ENCODE measurements at regions not wholly inside any gene's neighbourhood (a gene's known extent, or its start where the extent isn't known, plus 50 kb on each side); places are given as distances from the start of the nearest gene placed in this dataset.
"Not testable (repeated sequence)": the region's sequence is repeated elsewhere in the genome, so short reads cannot be mapped to it uniquely, and the experiment has no call there.

DNA sequence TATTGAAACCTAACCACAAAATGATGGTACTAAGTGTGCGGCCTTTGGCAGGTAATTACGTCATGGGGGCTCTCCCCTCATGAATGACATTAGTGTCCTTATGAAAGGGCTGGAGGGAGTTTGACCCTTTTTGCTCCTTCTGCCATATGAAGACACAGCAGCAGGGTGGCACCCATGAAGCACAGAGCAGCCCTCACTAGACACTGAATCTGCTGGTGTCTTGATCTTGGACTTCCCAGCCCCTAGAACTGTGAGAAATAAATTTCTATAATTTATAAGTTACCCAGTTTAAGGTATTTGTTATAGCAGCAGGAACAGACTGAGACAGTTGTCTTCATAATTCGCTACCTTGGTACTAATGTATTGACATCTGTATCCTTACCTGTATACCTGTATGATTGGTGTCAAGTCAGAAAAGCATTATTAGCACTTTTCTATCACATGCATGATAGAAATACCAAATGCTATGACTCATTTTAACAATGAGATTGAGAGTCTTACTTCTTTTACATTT, 80.4 kb downstream of the GCNT4 start:
- Histone ChIP-seq H4K20me1 (ENCODE audit: insufficient read depth) (no peaks in the 10 kb centered on the region), H3K4me2 (ENCODE audit: unreplicated experiment) (no peak overlapping the region), H2AFZ (no peak overlapping the region), H3K9me3 (ENCODE audit: low read depth) (no peaks in the 10 kb centered on the region), H3K4me3 (no peak overlapping the region), H3K27me3 (replicated peaks; ENCODE audit: insufficient read depth) (no peaks in the 10 kb centered on the region), H3K4me1 (ENCODE audit: insufficient read depth) (no peaks in the 10 kb centered on the region), H3K36me3 (ENCODE audit: low read depth) (no peaks in the 10 kb centered on the region), H3K27ac (no peak overlapping the region), H3K79me2 (ENCODE audit: insufficient read depth) (no peaks in the 10 kb centered on the region), H3F3A (ENCODE audit: insufficient read depth) (no peaks in the 10 kb centered on the region), H3K9me2 (ENCODE audit: insufficient read depth) (no peaks in the 10 kb centered on the region), H3K9ac (no peak overlapping the region)
- TF ChIP-seq EZH2phosphoT487 (IDR thresholded peaks at IDR 0.05; ENCODE audit: insufficient read depth, low read depth): no peak
- TF ChIP-seq EZH2 (IDR thresholded peaks at IDR 0.05; ENCODE audit: insufficient read depth, poor library complexity, severe bottlenecking): no peak
- WGBS, 2 experiments (ENCODE audit: low coverage in 1 of 2, low lambda C conversion rate in 2 of 2, missing lambda C conversion rate in 2 of 2): 92 to 93% methylated on average over 3 of the region's 3 CpGs
- DNase-seq: no peak
- in situ Hi-C loops (cut with MboI): no loop called here

GRCh38 chr5:74970891-74971290, 81.5 kb downstream of the GCNT4 start:
- H3K4me3 ChIP-seq; H3K79me2 ChIP-seq (ENCODE audit: insufficient read depth): not testable (repeated sequence)

DNA sequence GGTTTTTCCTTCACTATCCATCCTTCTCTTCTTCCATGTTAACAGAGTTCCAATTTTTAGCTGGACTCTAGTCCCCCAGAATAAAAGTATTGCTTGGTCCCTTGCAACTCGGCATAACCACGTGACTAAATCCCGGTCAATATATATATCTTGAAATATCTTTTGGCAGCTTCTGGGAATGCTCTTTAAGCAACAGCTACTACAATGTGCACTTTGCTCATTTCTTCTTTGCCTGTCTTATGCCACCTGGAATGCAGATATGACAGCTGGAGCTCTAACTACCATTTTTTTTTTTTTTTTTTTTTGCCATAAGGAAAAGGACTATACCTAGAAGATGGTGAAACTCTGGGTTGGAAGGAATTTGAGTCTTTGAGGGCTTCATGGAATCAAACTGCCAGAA, 82.6 kb downstream of the GCNT4 start:
- Histone ChIP-seq H3K4me3 (no peak overlapping the region), H3K79me2 (ENCODE audit: insufficient read depth) (no peaks in the 10 kb centered on the region), H3K9ac (no peak overlapping the region), H3F3A (ENCODE audit: insufficient read depth) (no peaks in the 10 kb centered on the region), H3K36me3 (ENCODE audit: low read depth) (no peaks in the 10 kb centered on the region), H3K9me3 (ENCODE audit: low read depth) (no peaks in the 10 kb centered on the region), H3K4me1 (ENCODE audit: insufficient read depth) (no peaks in the 10 kb centered on the region), H2AFZ (no peak overlapping the region), H4K20me1 (ENCODE audit: insufficient read depth) (no peaks in the 10 kb centered on the region), H3K27ac (no peak overlapping the region), H3K9me2 (ENCODE audit: insufficient read depth) (no peaks in the 10 kb centered on the region), H3K4me2 (ENCODE audit: unreplicated experiment) (no peak overlapping the region), H3K27me3 (replicated peaks; ENCODE audit: insufficient read depth) (no peaks in the 10 kb centered on the region)
- WGBS, 2 experiments (ENCODE audit: low coverage in 1 of 2, low lambda C conversion rate in 2 of 2, missing lambda C conversion rate in 2 of 2): 50 to 63% methylated on average over 3 of the region's 3 CpGs
- TF ChIP-seq EZH2phosphoT487 (IDR thresholded peaks at IDR 0.05; ENCODE audit: insufficient read depth, low read depth) (no peak), EZH2 (IDR thresholded peaks at IDR 0.05; ENCODE audit: insufficient read depth, poor library complexity, severe bottlenecking) (no peak)
- DNase-seq: no peak
- in situ Hi-C loops (cut with MboI): no loop called here

More at GRCh38 chr5:74970891-74971290, 81.5 kb downstream of the GCNT4 start:
- H4K20me1 ChIP-seq (ENCODE audit: insufficient read depth); H3K27me3 ChIP-seq (replicated peaks; ENCODE audit: insufficient read depth); H3K4me2 ChIP-seq (ENCODE audit: unreplicated experiment); H3F3A ChIP-seq (ENCODE audit: insufficient read depth); H3K9ac ChIP-seq; in situ Hi-C loops (cut with MboI); H3K9me3 ChIP-seq (ENCODE audit: low read depth); DNase-seq; H3K9me2 ChIP-seq (ENCODE audit: insufficient read depth); H3K27ac ChIP-seq; H3K4me1 ChIP-seq (ENCODE audit: insufficient read depth); H3K36me3 ChIP-seq (ENCODE audit: low read depth); H2AFZ ChIP-seq: not testable (repeated sequence)
- WGBS, 2 experiments (ENCODE audit: low coverage in 1 of 2, low lambda C conversion rate in 2 of 2, missing lambda C conversion rate in 2 of 2): 80 to 85% methylated on average over 8 of the region's 8 CpGs

DNA sequence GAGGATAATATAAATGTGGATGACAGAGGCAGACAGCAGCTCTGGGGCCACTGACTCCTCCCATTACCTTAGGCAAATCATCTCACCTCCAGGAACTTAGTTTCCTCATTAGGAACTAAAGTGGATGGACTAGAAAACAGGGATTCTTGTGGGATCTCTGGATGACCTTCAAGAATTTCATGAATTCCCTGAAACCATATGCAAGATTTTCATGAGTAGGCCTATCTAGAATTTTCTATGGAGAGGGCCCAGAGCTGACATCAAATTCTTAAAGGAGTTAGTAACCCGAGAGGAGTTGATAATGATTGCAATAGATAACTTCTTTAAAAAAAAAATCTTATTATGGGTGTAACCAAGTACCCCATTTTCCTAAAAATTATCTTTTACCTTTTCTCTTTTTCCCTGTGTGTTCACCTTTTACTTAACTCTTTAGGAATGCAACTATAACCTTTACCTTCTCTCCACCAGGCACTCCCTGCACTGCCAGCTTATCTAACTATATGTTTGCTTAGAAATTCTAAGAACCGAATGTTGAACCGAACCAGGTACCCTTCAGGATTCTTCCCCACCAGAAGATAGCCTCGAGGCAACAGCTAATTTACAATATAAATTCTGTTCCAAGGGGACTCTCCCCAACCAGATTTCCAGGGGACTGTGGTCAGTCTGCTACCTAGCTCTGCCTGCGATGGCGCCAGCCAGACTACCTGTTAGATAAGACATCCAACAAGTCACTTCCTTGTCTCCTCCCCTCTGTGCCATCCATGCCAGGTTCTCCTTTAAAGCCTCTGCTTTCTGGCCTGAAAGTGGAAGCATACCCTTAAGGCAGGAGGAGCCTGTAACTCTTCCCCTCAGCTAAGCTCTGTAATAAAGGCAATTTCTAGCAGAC, 86.0 kb downstream of the GCNT4 start:
- no peak overlapping the region for H3K4me2 ChIP-seq (ENCODE audit: unreplicated experiment)
- no peak overlapping the region for H3K4me3 ChIP-seq
- TF ChIP-seq EZH2phosphoT487 (IDR thresholded peaks at IDR 0.05; ENCODE audit: insufficient read depth, low read depth) (no peak), EZH2 (IDR thresholded peaks at IDR 0.05; ENCODE audit: insufficient read depth, poor library complexity, severe bottlenecking) (no peak)
- no peaks in the 10 kb centered on the region for H3K79me2 ChIP-seq (ENCODE audit: insufficient read depth)
- in situ Hi-C loops (cut with MboI): no loop called here
- peak; percentile 8 for DNase-seq
- H3K27ac ChIP-seq: no peak overlapping the region
- no peaks in the 10 kb centered on the region for H3F3A ChIP-seq (ENCODE audit: insufficient read depth)
- no peaks in the 10 kb centered on the region for H3K9me3 ChIP-seq (ENCODE audit: low read depth)
- H3K36me3 ChIP-seq (ENCODE audit: low read depth): no peaks in the 10 kb centered on the region
- no peaks in the 10 kb centered on the region for H4K20me1 ChIP-seq (ENCODE audit: insufficient read depth)
- no peak overlapping the region for H3K9ac ChIP-seq
- H3K4me1 ChIP-seq (ENCODE audit: insufficient read depth): no peaks in the 10 kb centered on the region
- no peak overlapping the region for H2AFZ ChIP-seq
- WGBS, 2 experiments (ENCODE audit: low coverage in 1 of 2, low lambda C conversion rate in 2 of 2, missing lambda C conversion rate in 2 of 2): 85% methylated on average over 5 to 6 of the region's 6 CpGs
- no peaks in the 10 kb centered on the region for H3K9me2 ChIP-seq (ENCODE audit: insufficient read depth)
- H3K27me3 ChIP-seq (replicated peaks; ENCODE audit: insufficient read depth): no peaks in the 10 kb centered on the region
